ENCODE measurements at regions not wholly inside any gene's neighbourhood (a gene's known extent, or its start where the extent isn't known, plus 50 kb on each side); places are given as distances from the start of the nearest gene placed in this dataset.

DNA sequence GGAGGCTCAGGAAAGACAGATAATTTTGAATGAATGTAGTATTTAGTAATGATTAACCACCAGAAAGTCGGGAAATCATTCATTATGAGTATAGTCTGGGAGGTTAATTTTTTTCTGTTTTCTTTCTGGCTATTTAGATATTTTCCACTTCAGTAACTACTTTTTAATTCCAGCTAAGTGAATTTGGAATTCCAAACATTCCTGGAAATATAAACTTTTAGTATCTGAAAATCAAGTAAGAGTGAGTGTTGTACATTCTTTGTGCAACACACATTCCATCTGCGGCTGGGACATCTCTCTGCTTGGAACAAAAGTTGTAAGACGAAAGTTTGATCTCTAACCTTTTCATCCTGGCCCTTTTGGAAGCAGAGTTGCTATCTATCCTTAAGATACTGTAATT is 275.7 kb upstream of the SPRED2 start:
- no peak for DNase-seq
- H3K36me3 ChIP-seq (replicated peaks in 1 of 2; ENCODE audit: control insufficient read depth in 1 of 2, insufficient read depth in 2 of 2, low read length in 1 of 2) = no peaks in the 10 kb centered on the region
- no peak overlapping the region for H3K4me2 ChIP-seq
- no peaks in the 10 kb centered on the region for H3K79me2 ChIP-seq (ENCODE audit: insufficient read depth)
- 34% methylated on average over 3 of the region's 3 CpGs for WGBS (ENCODE audit: low lambda C conversion rate)
- no peak overlapping the region for H2AFZ ChIP-seq (ENCODE audit: low read depth)
- H3K9me2 ChIP-seq = no peaks in the 10 kb centered on the region
- no peak for TF ChIP-seq ELF1 (IDR thresholded peaks at IDR 0.05)
- H3K27me3 ChIP-seq (ENCODE audit: insufficient read depth) = no peaks in the 10 kb centered on the region
- no peak overlapping the region for H3K9ac ChIP-seq
- no peaks in the 10 kb centered on the region for H3K9me3 ChIP-seq
- H3K4me3 ChIP-seq (ENCODE audit: low read depth in 2 of 2, low read length in 1 of 2) = no peak overlapping the region
- POLR2A ChIA-PET = no interaction called here
- no peaks in the 10 kb centered on the region for H4K20me1 ChIP-seq (ENCODE audit: insufficient read depth)
- no peaks in the 10 kb centered on the region for H3F3A ChIP-seq (replicated peaks; ENCODE audit: insufficient read depth)
- H3K27ac ChIP-seq (ENCODE audit: low read depth in 2 of 2, low read length in 1 of 2) = no peak overlapping the region
- H3K4me1 ChIP-seq (ENCODE audit: control insufficient read depth in 1 of 2, insufficient read depth in 2 of 2, low read depth in 1 of 2, low read length in 1 of 2) = no peaks in the 10 kb centered on the region
- CTCF ChIA-PET = no interaction called here

DNA sequence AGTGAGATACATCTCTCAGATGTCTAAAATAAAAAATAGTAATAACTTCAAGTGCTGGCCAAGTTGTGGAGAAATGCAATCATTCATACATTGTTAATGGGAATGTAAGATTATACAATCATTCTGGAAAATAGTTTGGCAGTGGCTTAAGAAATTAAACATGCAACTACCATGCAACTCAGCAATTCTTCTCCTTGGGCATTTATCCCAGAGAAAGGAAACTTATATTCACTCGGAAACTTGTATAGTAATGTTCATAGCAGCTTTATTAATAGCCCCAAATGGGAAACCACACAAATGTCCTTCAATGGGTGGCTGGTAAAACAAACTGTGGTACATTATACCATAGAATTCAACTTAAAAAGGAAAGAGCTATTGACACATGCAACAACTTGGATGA is 274.0 kb upstream of the SPRED2 start:
- no peaks in the 10 kb centered on the region; the same call in 1 of the 2 replicates for H3K27me3 ChIP-seq (ENCODE audit: insufficient read depth)
- TF ChIP-seq TAF1 (IDR thresholded peaks at IDR 0.05; ENCODE audit: borderline replicate concordance, low read depth, low read length) (no peak), MEF2A (IDR thresholded peaks at IDR 0.05; ENCODE audit: borderline replicate concordance, low read depth) (no peak), GABPA (IDR thresholded peaks at IDR 0.05; ENCODE audit: low read depth) (no peak), JUND (IDR thresholded peaks at IDR 0.05) (no peak), TCF12 (IDR thresholded peaks at IDR 0.05) (no peak), YY1 (IDR thresholded peaks at IDR 0.05; ENCODE audit: low read depth) (no peak), RFX5 (IDR thresholded peaks at IDR 0.05; ENCODE audit: low read length) (no peak), SMC3 (IDR thresholded peaks at IDR 0.05; ENCODE audit: low read depth, low read length) (no peak), TEAD4 (IDR thresholded peaks at IDR 0.05; ENCODE audit: borderline replicate concordance, insufficient read depth) (no peak), EP300 (IDR thresholded peaks at IDR 0.05; ENCODE audit: borderline replicate concordance in 1 of 2, low read depth in 1 of 2, low read length in 1 of 2) (no peak), CHD2 (IDR thresholded peaks at IDR 0.05; ENCODE audit: low read length, partially characterized antibody) (no peak), GATA2 (CRISPR knock-in tag; IDR thresholded peaks at IDR 0.05) (no peak), FOXM1 (IDR thresholded peaks at IDR 0.05; ENCODE audit: low read depth) (no peak), FOXJ3 (CRISPR knock-in tag; IDR thresholded peaks at IDR 0.05) (no peak), SIN3A (IDR thresholded peaks at IDR 0.05; ENCODE audit: borderline replicate concordance, low read depth, low read length) (no peak)
- TF ChIP-seq, protein P1, sequence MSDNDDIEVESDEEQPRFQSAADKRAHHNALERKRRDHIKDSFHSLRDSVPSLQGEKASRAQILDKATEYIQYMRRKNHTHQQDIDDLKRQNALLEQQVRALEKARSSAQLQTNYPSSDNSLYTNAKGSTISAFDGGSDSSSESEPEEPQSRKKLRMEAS (IDR thresholded peaks at IDR 0.05; ENCODE audit: low read depth) = no peak
- TF ChIP-seq, protein P2, sequence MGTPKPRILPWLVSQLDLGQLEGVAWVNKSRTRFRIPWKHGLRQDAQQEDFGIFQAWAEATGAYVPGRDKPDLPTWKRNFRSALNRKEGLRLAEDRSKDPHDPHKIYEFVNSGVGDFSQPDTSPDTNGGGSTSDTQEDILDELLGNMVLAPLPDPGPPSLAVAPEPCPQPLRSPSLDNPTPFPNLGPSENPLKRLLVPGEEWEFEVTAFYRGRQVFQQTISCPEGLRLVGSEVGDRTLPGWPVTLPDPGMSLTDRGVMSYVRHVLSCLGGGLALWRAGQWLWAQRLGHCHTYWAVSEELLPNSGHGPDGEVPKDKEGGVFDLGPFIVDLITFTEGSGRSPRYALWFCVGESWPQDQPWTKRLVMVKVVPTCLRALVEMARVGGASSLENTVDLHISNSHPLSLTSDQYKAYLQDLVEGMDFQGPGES (IDR thresholded peaks at IDR 0.05; ENCODE audit: low read depth, low read length) = no peak
- TF ChIP-seq, protein P3, sequence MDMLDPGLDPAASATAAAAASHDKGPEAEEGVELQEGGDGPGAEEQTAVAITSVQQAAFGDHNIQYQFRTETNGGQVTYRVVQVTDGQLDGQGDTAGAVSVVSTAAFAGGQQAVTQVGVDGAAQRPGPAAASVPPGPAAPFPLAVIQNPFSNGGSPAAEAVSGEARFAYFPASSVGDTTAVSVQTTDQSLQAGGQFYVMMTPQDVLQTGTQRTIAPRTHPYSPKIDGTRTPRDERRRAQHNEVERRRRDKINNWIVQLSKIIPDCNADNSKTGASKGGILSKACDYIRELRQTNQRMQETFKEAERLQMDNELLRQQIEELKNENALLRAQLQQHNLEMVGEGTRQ (IDR thresholded peaks at IDR 0.05; ENCODE audit: borderline replicate concordance, low read depth, low read length) = no peak
- no peaks in the 10 kb centered on the region for H3K36me3 ChIP-seq (replicated peaks in 1 of 2; ENCODE audit: control insufficient read depth in 1 of 2, insufficient read depth in 2 of 2, low read length in 1 of 2)
- H2AFZ ChIP-seq (ENCODE audit: low read depth) = no peak overlapping the region
- H3K4me2 ChIP-seq = no peak overlapping the region
- no peaks in the 10 kb centered on the region for H3F3A ChIP-seq (replicated peaks; ENCODE audit: insufficient read depth)
- no peak overlapping the region for H3K4me3 ChIP-seq (ENCODE audit: low read depth in 2 of 2, low read length in 1 of 2)
- CTCF ChIA-PET = no interaction called here
- H3K9me3 ChIP-seq = no peaks in the 10 kb centered on the region
- no peaks in the 10 kb centered on the region for H3K79me2 ChIP-seq (ENCODE audit: insufficient read depth)
- no peaks in the 10 kb centered on the region for H3K4me1 ChIP-seq (ENCODE audit: control insufficient read depth in 1 of 2, insufficient read depth in 2 of 2, low read depth in 1 of 2, low read length in 1 of 2)
- WGBS (ENCODE audit: low lambda C conversion rate) = 44% methylated on average over 1 of the region's 1 CpG
- H3K9me2 ChIP-seq = no peaks in the 10 kb centered on the region
- DNase-seq = no peak
- no peak overlapping the region for H3K9ac ChIP-seq
- no peak overlapping the region for H3K27ac ChIP-seq (ENCODE audit: low read depth in 2 of 2, low read length in 1 of 2)
- POLR2A ChIA-PET = no interaction called here
- H4K20me1 ChIP-seq (ENCODE audit: insufficient read depth) = no peaks in the 10 kb centered on the region
